ENCODE measurements at regions not wholly inside any gene's neighbourhood (a gene's known extent, or its start where the extent isn't known, plus 50 kb on each side); places are given as distances from the start of the nearest gene placed in this dataset.
"Not testable (repeated sequence)": the region's sequence is repeated elsewhere in the genome, so short reads cannot be mapped to it uniquely, and the experiment has no call there.

DNA sequence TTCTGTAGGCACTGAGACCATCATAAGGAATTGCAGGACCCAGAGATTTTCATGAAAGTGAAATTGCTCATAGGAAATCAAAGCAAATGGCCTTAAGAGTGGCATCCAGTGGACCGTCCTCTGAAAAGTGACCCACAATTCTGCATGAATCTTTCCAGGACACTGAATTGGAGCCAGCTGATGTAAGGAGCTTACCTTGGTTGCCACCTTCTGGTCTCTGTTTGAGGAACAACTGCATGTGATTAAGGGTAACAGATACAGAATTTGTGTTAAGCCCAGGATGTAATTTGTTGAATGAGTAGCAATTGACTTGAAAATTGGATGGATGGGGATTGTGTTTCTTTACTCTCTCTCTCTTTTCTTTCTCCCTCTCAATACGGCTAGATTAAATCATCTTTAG lies 49.9 kb upstream of the GAS1 start:
- no peak for DNase-seq

DNA sequence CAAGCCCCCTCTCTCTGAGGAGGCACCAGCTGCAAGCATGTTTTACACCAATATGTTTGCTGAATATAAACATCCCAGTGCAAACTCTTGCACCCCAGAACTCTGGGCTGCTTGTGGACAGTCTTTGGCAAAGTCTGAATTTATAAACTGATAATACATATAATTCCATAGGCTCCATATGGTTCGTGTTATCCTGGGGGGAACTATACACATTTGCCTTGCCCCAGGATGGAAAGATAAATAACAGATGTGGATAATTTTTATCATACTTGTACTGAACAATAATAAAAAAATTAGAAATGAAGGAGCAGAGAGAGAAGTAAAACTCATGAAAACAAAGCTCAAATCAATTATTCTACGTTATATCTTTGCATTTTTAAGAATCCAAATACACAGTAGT lies 50.6 kb upstream of the GAS1 start:
- DNase-seq = no peak

DNA sequence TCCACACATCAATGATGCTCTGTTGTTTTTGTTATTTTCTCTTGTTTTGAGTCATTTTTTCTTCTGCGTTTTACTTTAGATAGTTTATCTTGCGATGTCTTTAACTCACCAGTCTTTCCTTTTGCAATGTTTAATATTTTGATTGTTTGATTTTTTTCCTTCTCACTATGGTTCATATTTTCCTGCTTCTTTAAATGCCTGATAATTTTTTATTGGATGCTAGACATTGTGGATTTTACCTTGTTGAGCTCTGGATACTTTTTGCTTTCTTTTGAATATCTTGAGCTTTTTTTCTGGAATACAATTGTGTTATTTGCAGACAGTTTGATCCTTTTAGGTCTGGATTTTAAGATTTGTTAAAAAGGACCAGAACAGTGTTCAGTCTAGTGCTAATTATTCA lies 55.2 kb upstream of the GAS1 start:
- DNase-seq = no peak

DNA sequence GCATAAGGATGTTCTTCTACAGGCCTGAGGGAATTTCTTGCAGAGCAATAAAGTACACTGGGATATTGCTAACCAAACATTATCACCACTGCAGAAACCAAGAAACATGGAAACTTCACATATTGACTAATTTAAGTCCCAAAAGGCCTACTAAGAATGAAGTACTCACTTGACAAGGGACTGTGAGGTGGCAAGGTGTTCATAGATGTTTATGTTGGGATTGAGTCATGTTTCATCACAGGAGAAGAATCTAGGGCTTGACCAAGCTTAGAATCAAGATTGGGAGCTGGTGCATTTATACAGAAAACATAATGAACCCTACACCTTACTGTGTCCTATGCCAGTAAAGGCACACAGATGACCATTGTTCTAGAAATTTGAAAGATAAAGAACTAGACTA lies 56.7 kb upstream of the GAS1 start:
- DNase-seq = no peak

DNA sequence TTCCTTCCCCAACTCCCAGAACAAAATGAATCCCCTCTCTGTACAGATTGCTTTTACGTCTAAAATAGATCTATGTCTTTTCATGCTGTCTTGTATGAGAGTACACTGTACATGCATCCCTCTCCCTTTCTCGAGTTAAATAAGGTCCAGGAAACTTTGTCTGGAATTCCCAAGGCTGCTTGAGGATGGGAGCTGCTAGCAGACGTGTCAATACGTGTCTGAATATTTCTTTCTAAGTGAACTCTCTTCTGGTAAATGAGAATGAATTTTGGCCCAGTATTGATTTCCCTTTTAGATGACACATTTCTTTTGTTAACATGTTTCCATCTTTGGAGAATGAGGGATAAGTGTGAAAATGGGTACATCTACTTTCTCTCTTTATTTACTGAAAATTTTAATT lies 59.6 kb upstream of the GAS1 start:
- DNase-seq = no peak

DNA sequence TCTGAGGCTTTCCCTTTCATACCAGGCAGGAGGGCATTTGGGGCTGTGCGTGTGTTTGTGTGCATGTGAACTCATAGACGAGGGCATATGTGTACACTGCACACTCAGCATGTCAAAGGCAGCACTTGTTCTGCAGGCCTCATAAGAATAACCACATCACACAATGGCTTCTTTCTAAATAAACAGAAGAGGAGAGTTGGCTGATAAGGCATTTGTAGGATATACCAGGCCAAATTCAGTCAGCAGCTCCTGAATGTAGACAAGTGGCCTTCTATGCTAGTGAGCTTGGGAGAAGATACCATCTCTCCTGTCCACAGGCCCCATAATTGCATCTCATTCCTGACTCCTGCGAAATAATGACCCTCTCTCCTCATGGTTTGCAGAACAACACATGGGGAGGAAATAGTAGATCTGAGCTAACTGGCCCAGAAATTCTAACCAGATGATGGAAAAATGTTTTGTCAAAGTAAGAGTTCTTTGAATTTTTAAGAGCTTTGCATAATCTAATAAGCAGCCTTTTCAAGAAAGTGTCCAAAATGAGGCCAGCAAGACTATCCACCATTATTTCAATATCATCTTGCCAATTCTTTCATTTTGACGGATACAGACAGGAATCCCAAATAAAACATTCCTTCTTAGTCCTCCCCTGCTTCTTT lies 60.5 kb upstream of the GAS1 start:
- no peak for DNase-seq

DNA sequence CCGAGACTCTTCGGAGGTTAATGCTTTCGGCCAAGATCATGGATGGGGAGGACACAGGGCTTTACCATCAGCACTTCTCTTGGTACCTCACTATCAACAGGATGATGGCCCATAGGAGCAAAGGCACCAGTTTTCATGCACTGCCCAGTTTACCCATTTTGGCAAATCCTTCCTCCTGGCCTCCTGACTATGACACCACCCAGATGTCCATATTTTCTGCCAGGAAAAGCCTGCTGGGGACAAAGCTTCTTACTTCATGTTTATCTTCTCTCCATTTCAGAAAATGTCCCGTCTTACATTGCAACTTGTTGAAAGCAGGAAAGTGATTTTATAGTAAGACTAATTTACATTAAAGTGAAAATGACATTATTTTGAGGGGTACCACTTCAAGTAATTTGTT lies 61.4 kb upstream of the GAS1 start:
- DNase-seq = no peak

DNA sequence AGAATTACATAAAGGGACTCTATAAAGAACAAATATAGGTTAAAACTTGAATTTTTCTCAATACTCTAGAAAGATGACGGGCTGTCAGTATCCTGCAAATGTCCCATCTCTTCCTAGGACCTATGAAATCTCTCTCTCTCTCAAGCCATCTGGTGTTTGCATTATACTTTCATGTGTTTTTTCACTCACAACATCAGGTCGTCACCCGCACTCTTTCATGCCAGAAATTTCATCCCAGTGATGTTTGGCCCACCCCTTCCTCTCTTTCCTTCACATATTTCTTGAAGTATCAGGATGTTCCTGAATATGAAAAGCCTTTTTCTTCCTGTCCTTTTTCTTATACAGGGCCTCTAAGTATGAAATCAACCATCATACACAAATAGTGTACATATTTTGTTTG lies 63.3 kb upstream of the GAS1 start:
- DNase-seq = no peak

DNA sequence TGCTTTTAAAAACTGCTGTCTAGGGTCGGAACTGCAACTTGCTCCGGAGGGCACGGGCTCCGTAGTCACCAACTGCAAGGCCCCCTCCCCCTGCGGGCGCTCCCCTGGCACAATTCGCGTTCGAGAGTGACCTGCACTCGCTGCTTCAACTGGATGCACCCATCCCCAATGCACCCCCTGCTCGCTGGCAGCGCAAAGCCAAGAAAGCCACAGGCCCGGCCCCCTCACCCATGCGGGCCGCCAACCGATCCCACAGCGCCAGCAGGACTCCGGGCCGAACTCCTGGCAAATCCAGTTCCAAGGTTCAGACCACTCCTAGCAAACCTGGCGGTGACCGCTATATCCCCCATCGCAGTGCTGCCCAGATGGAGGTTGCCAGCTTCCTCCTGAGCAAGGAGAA lies 64.2 kb upstream of the GAS1 start:
- no peak for DNase-seq

DNA sequence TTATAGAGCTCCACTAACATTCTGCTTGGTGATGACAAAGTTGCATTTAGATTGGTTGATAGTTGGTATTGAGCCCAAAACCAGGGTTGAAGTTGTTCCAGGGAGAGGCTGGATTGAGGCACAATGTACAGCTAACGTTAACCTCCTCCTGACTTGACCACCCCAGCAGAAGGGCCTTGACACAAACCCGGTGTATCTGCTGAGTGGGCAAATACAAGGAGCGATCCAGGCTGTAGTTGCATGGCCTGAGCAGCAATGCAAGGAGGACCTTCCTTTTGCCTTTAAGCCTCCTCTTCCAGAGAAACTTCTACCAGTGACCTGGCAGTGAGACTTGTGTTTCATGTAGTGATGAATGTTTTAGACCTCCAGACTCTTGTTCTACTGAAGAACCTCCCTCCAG lies 66.2 kb upstream of the GAS1 start:
- no peak for DNase-seq

DNA sequence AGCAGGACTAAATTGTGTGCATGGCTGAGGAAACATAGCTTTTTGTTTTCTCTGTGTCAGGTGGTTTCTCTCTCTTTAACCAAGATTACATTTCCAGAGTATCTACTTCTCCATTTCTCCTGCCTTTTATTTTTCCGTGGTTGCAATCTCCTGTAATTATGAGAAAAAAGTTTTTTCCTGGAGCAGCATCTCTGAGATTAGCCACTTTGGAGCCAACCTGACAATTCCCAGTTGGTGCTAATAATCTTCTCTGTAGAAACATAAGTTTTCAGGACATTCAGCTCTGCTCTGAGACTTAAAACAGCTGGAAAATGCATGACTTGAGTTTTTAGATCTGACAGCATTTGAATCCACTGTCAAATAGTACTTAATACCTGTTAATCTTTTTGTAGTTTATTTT lies 67.1 kb upstream of the GAS1 start:
- no peak for DNase-seq

DNA sequence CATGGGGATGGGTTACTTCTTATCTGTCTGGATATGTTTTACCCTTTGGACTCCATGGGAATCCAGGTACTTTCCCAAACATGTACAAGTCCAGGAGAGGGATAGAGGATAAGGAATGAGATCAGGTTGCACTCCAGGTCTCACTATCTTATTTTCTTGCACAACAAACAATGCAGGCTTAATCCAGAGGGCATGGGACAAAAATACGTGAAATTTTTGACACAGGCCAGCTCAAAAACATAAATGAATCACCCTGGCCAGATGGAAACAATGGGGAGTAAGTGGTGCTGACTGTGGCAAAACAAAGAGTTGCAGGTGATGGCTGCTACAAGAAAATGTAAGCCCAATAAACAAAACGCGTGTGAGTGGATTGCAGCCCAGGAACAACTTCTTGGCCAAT lies 69.4 kb upstream of the GAS1 start:
- DNase-seq = no peak

DNA sequence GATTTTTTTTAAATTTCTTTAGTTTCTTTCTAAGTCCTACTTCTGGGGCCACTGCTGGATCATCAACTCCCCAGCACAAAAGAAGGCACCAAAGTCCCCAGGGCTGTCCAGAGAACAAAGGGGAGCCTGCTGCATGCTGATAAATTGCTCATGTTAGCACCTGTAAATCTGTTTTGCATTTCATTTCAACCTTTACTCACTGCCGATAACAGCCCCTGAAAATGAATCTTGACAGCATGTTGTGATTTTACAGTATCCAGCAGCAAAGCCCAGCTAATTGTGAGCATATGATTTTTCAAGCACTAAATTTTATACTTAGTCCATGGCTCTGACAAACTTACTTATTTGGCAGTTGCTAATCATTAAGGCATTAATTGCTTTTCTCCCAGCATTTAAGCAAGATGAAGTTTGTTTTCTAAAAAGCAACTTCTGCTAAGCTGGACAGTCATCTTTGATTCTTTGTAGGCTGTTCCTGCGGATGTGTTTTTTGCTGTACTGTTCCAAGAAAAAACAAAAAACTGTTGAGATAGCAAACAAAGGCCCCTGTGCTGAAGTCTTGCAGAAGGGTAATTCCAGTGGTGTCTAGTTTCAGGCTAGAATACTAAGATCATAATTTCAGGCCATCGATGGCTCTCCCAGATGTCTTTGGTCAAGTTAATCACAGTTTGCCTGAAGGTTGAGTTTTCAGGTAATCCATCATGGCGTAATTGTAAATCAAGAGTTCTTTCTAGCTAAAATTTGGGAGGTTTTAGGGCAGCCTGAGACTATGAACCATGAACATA lies 73.1 kb upstream of the GAS1 start:
- DNase-seq = no peak

DNA sequence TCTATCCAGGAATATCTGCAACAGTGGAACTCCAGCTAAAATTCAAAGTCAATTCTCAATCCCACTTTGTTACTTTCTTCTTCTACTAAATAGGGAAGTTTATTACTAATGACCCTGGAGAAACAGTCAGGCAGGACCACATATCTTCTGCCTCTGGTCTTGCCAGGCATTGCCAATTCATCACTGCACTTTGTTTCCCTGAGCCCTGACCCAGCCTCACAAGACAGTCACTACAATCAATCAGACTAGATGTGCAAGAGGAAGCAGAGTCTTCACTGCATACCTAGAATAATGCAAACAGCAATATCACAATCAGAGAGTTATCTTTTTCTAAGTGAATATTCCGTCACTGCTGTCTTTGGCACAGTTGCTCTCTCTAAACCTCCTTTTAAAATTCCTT lies 74.9 kb upstream of the GAS1 start:
- no peak for DNase-seq

DNA sequence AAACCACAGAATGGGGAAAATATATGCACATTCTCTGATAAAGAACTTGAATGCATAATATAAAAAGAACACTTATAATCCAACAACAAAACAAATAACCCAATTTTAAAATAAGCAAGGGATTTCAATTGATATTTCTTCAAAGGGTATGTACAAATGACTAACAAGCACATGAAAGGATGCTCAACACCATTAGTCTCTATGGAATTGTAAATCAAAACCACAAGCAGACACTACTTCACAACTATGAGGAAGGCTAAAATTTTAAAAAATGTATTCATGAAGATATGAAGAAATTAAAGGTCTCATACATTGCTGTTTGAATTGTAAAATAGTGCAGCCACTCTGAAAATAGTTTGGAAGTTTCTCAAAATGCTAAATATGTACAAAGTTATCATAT lies 78.9 kb upstream of the GAS1 start:
- DNase-seq = no peak

DNA sequence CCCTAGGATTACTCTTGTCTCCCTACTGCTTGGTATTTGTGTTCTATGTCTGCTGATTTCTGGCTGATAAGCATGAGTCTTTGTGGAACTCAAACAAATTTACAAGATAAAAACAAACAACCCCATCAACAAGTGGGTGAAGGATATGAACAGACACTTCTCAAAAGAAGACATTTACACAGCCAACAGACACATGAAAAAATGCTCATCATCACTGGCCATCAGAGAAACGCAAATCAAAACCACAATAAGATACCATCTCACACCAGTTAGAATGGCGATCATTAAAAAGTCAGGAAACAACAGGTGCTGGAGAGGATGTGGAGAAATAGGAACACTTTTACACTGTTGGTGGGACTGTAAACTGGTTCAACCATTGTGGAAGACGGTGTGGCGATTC lies 81.5 kb upstream of the GAS1 start:
- DNase-seq = not testable (repeated sequence)

DNA sequence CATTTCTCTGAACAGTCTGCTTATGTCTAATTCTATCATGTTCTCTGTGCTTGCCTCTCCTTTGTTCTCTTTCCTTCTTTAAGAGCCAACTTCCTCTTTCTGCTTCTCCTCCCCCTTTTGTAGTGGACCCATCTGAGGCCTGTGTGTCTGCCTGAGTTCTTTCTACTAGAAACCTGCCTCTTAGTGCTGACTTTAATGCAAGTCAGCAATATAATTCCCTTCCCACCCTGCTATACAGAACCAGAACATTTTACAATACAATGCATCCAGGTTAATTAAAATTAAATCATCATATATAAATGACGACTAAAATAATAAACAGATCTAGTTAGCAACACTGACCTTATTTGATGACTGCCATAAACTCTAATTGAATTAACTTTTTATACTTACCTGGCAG lies 82.6 kb upstream of the GAS1 start:
- DNase-seq = no peak

DNA sequence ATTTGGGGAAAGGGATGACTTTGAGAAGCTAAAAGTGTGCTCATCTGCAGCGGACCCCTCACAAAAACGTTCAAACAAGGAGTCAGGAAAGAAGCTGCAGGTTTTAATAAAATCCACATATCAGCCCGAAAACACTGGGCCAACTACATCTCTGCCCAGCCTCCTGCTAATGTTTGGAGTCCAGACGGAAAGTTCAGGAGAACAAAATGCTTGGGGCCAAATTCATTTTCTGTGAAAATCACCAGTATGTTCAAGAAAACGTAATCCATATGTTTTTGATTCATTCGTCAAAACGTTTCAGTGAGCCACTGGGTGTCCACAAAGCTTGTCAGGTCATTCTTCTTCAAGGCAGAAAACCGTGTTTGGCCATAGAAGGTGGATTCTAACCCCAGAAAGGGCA lies 87.5 kb upstream of the GAS1 start:
- no peak for DNase-seq

DNA sequence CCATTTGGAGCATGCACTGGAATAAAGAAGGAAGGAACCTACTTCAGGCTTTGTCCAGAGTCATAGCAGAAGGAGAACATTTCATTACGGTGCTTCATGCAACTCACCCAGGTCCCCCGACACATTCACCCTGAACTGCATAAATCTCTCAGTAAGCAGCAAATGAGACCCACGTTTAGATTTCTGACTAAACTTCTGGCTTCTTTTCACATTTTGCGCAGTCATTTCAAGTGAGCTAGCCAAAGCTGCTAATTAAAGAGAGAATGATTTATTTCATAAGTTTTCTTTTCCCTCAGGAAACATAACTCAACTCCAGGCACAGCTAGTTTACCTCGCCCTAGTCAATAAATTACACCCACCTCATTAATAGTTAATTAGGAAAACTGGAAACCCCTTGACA lies 88.6 kb upstream of the GAS1 start:
- DNase-seq = no peak

DNA sequence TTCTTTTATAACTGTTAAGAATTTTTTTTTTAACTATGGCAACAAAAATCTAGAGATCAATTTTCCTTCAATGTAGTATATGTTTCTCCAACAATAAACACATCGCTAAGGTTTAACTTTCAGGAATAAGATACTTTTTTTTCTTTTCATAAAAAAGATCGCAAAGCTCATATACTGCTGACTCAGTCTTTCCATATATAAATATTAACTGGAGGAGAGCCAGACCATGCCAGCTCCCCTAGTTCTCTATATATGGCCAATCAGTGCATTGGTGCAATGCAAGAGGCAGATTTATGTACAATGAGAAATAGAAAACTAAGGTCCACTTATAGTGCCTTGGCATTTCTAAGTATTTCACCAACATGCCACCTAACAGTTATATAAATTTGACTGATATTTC lies 89.2 kb upstream of the GAS1 start:
- no peak for DNase-seq

DNA sequence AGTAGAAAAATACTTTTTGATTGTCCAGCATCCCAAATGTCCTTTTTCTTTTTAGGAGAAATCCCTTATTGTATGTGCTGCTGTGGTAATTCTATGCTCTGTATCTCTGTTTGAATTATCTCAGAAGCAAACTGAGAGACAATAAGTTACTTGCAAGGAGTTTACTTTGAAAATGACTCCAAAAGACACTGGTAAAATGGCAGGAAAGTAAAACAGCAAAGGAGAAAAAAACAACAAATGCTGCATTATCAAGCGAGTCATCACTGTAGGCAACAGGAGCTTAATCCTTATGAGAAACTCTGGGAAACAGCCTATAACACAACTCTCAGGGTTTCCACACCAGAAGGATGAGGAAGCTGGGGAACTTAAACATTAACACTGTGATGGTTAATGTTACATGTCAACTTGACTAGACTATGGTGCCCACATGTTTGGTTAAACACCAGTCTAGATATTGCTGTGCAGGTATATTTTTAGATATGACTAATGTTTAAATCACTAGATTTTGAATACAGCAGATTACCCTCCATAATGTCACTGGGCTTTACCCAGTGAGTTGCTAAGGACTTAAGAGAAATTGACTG lies 92.6 kb upstream of the GAS1 start:
- no peak for DNase-seq

DNA sequence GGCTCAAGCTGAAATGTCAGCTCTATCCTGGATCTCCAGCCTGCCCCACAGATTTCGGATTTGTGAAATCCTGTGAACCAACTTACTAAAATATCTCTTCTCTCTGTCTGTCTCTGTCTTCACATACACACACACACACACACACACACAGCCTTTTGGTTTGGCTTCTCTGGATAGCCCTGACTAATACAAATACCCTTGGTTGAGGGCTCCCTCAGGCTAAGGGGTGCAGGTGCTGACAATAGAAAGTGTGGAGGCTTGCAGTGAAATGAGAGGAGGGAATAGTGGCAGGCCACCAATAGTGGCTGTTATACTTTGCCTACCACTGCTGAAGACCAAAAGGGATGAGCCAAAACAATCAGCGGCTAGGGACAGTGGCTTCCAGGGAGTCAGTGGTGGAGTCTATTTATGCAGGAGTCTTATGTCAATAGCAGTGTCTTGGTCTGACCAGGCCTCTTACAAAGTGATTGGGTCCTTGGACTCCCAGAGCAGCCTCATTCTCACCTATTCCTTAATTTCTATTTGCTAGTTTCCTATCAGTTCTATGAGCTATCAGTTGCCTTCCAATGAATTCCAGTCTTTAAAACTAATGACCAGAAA lies 93.2 kb upstream of the GAS1 start:
- DNase-seq = no peak

DNA sequence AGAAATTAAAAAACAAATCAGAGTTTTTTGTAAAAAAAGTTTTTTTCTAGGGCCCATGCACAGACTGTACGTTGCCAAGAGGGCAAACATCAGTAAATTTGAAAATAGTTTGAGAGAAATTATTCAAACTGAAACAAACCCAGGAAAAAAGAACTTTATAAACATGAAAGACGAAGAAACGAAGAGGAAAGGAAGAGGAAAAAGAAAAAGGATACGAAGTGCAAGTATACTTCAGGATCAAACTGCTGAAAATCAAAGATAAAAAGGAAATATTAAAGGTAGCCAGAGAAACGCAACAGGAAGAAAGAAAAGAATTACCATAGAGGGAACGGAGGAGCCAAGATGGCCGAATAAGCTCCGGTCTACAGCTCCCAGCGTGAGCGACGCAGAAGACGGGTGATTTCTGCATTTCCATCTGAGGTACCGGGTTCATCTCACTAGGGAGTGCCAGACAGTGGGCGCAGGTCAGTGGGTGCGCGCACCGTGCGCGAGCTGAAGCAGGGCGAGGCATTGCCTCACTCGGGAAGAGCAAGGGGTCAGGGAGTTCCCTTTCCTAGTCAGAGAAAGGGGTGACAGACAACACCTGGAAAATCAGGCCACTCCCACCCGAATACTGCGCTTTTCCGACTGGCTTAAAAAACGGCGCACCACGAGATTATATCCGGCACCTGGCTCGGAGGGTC lies 94.4 kb upstream of the GAS1 start:
- not testable (repeated sequence) for DNase-seq
